ENCODE measurements at regions not wholly inside any gene's neighbourhood (a gene's known extent, or its start where the extent isn't known, plus 50 kb on each side); places are given as distances from the start of the nearest gene placed in this dataset.

DNA sequence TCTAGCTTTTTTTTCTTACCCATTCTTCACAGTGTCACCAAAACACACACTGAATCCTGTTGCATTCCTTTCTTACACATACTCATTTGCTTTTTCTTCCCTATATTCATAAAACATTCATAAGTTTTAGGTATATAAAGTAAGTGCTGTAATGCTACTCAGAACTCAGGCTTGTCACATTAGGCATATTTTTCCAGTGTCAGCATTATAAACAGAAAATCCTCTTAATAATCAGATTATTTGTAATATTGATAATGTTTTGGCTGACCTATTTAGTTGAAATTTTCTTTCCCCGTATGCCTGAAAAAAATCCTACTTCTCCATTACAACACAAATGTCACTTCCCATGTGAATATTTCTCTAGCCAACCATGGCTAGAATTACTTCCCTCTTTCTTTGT is 743.0 kb upstream of the NUDT12 start:
- H3K4me3 ChIP-seq = no peak overlapping the region
- H3K4me1 ChIP-seq = no peaks in the 10 kb centered on the region
- TF ChIP-seq EP300 (IDR thresholded peaks at IDR 0.05) = no peak
- no peak for TF ChIP-seq POLR2A (IDR thresholded peaks at IDR 0.05)
- TF ChIP-seq, protein P1, sequence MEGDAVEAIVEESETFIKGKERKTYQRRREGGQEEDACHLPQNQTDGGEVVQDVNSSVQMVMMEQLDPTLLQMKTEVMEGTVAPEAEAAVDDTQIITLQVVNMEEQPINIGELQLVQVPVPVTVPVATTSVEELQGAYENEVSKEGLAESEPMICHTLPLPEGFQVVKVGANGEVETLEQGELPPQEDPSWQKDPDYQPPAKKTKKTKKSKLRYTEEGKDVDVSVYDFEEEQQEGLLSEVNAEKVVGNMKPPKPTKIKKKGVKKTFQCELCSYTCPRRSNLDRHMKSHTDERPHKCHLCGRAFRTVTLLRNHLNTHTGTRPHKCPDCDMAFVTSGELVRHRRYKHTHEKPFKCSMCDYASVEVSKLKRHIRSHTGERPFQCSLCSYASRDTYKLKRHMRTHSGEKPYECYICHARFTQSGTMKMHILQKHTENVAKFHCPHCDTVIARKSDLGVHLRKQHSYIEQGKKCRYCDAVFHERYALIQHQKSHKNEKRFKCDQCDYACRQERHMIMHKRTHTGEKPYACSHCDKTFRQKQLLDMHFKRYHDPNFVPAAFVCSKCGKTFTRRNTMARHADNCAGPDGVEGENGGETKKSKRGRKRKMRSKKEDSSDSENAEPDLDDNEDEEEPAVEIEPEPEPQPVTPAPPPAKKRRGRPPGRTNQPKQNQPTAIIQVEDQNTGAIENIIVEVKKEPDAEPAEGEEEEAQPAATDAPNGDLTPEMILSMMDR (IDR thresholded peaks at IDR 0.05) = no peak
- TF ChIP-seq POLR2AphosphoS5 (IDR thresholded peaks at IDR 0.05) = no peak
- no peak overlapping the region for H3K27ac ChIP-seq
- no peak for DNase-seq
- intact Hi-C loops (cut with DNase I; ENCODE audit: low total_unique reads) = no loop called here
- 59 to 83% (median 73%) methylated on average over 1 of the region's 1 CpG for WGBS, 5 donors
- no peaks in the 10 kb centered on the region for H3K27me3 ChIP-seq
- no peaks in the 10 kb centered on the region for H3K9me3 ChIP-seq
- no peaks in the 10 kb centered on the region for H3K36me3 ChIP-seq

GRCh38 chr5:104299998-104300706 is 737.6 kb upstream of the NUDT12 start:
- 82 to 91% (median 87%) methylated on average over 7 of the region's 7 CpGs for WGBS, 5 donors
- Histone ChIP-seq H3K9me3 (no peaks in the 10 kb centered on the region), H3K27ac (no peak overlapping the region), H3K36me3 (no peaks in the 10 kb centered on the region), H3K27me3 (no peaks in the 10 kb centered on the region), H3K4me1 (no peaks in the 10 kb centered on the region), H3K4me3 (no peak overlapping the region)
- TF ChIP-seq EP300 (IDR thresholded peaks at IDR 0.05) (no peak), POLR2A (IDR thresholded peaks at IDR 0.05) (no peak), POLR2AphosphoS5 (IDR thresholded peaks at IDR 0.05) (no peak)
- TF ChIP-seq, protein P1 (IDR thresholded peaks at IDR 0.05) = no peak
- DNase-seq = no peak
- intact Hi-C loops (cut with DNase I; ENCODE audit: low total_unique reads) = no loop called here

GRCh38 chr5:104298518-104298917 is 735.9 kb upstream of the NUDT12 start:
- intact Hi-C loops (cut with DNase I; ENCODE audit: low total_unique reads) = no loop called here
- TF ChIP-seq POLR2AphosphoS5 (IDR thresholded peaks at IDR 0.05) (no peak), EP300 (IDR thresholded peaks at IDR 0.05) (no peak), POLR2A (IDR thresholded peaks at IDR 0.05) (no peak)
- TF ChIP-seq, protein P1 (IDR thresholded peaks at IDR 0.05) = no peak
- Histone ChIP-seq H3K27me3 (no peaks in the 10 kb centered on the region), H3K4me3 (no peak overlapping the region), H3K4me1 (no peaks in the 10 kb centered on the region), H3K9me3 (peaks cover 0 to 5% (median 0%) of the 10 kb centered on the region in 4 donors), H3K27ac (no peak overlapping the region), H3K36me3 (no peaks in the 10 kb centered on the region)
- no peak for DNase-seq
- 87 to 96% (median 91%) methylated on average over 5 of the region's 5 CpGs for WGBS, 5 donors

- intact Hi-C loops (cut with DNase I; ENCODE audit: low total_unique reads) = no loop called here
- TF ChIP-seq EP300 (IDR thresholded peaks at IDR 0.05) (no peak), POLR2AphosphoS5 (IDR thresholded peaks at IDR 0.05) (no peak), POLR2A (IDR thresholded peaks at IDR 0.05) (no peak)
- TF ChIP-seq, protein P1 (IDR thresholded peaks at IDR 0.05) = no peak
- WGBS, 5 donors = 31 to 61% (median 54%) methylated on average over 1 of the region's 1 CpG
These were observed 734.5 kb upstream of the NUDT12 start for GRCh38 chr5:104297076-104297475.

More at GRCh38 chr5:104297076-104297475, 734.5 kb upstream of the NUDT12 start:
- Histone ChIP-seq H3K27ac (no peak overlapping the region), H3K9me3 (peaks cover 0 to 5% (median 0%) of the 10 kb centered on the region in 4 donors), H3K36me3 (no peaks in the 10 kb centered on the region), H3K27me3 (no peaks in the 10 kb centered on the region), H3K4me3 (no peak overlapping the region), H3K4me1 (no peaks in the 10 kb centered on the region)
- no peak for DNase-seq

All from stomach (tissue), 8 donors.